ENCODE measurements at regions not wholly inside any gene's neighbourhood (a gene's known extent, or its start where the extent isn't known, plus 50 kb on each side); places are given as distances from the start of the nearest gene placed in this dataset.

- no peak overlapping the region for H3K4me3 ChIP-seq (ENCODE audit: severe bottlenecking)
- TF ChIP-seq CTCF (IDR thresholded peaks at IDR 0.05; ENCODE audit: poor library complexity, severe bottlenecking): no peak
- no peak for DNase-seq (ENCODE audit: low spot score)
- ATAC-seq (ENCODE audit: low read depth): no peak
- H3K4me1 ChIP-seq (ENCODE audit: insufficient read depth, poor library complexity, severe bottlenecking): no peaks in the 10 kb centered on the region
- H3K36me3 ChIP-seq (ENCODE audit: low read depth): no peaks in the 10 kb centered on the region
- H3K27ac ChIP-seq (ENCODE audit: poor library complexity, severe bottlenecking): no peak overlapping the region
- no peaks in the 10 kb centered on the region for H3K27me3 ChIP-seq (ENCODE audit: insufficient read depth, poor library complexity, severe bottlenecking)
- H3K9me3 ChIP-seq (ENCODE audit: severe bottlenecking): no peaks in the 10 kb centered on the region
These were observed 59.2 kb upstream of the TANC2 start for GRCh38 chr17:62906881-62907280.

- no peak for ATAC-seq (ENCODE audit: low read depth)
- no peak overlapping the region for H3K4me3 ChIP-seq (ENCODE audit: severe bottlenecking)
- no peaks in the 10 kb centered on the region for H3K9me3 ChIP-seq (ENCODE audit: severe bottlenecking)
- TF ChIP-seq CTCF (IDR thresholded peaks at IDR 0.05; ENCODE audit: poor library complexity, severe bottlenecking): no peak
- no peaks in the 10 kb centered on the region for H3K27me3 ChIP-seq (ENCODE audit: insufficient read depth, poor library complexity, severe bottlenecking)
- H3K36me3 ChIP-seq (ENCODE audit: low read depth): no peaks in the 10 kb centered on the region
- no peak for DNase-seq (ENCODE audit: low spot score)
- no peak overlapping the region for H3K27ac ChIP-seq (ENCODE audit: poor library complexity, severe bottlenecking)
- H3K4me1 ChIP-seq (ENCODE audit: insufficient read depth, poor library complexity, severe bottlenecking): no peaks in the 10 kb centered on the region
These were observed 60.8 kb upstream of the TANC2 start for GRCh38 chr17:62905233-62905632.

GRCh38 chr17:62902531-62903220, 63.4 kb upstream of the TANC2 start:
- DNase-seq (ENCODE audit: low spot score): no peak
- H3K36me3 ChIP-seq (ENCODE audit: low read depth): no peaks in the 10 kb centered on the region

GRCh38 chr17:62901544-62901943, 64.5 kb upstream of the TANC2 start:
- H3K27ac ChIP-seq (ENCODE audit: poor library complexity, severe bottlenecking): no peak overlapping the region
- H3K27me3 ChIP-seq (ENCODE audit: insufficient read depth, poor library complexity, severe bottlenecking): no peaks in the 10 kb centered on the region
- DNase-seq (ENCODE audit: low spot score) (no peak), ATAC-seq (ENCODE audit: low read depth) (no peak)
- H3K4me3 ChIP-seq (ENCODE audit: severe bottlenecking): no peak overlapping the region
- TF ChIP-seq CTCF (IDR thresholded peaks at IDR 0.05; ENCODE audit: poor library complexity, severe bottlenecking): no peak
- H3K9me3 ChIP-seq (ENCODE audit: severe bottlenecking): no peaks in the 10 kb centered on the region
- H3K36me3 ChIP-seq (ENCODE audit: low read depth): no peaks in the 10 kb centered on the region
- H3K4me1 ChIP-seq (ENCODE audit: insufficient read depth, poor library complexity, severe bottlenecking): peaks cover 6% of the 10 kb centered on the region

More at GRCh38 chr17:62902531-62903220, 63.4 kb upstream of the TANC2 start:
- Histone ChIP-seq H3K9me3 (ENCODE audit: severe bottlenecking) (no peaks in the 10 kb centered on the region), H3K27me3 (ENCODE audit: insufficient read depth, poor library complexity, severe bottlenecking) (no peaks in the 10 kb centered on the region), H3K4me1 (ENCODE audit: insufficient read depth, poor library complexity, severe bottlenecking) (peaks cover 3% of the 10 kb centered on the region), H3K4me3 (ENCODE audit: severe bottlenecking) (no peak overlapping the region), H3K27ac (ENCODE audit: poor library complexity, severe bottlenecking) (no peak overlapping the region)
- no peak for ATAC-seq (ENCODE audit: low read depth)
- no peak for TF ChIP-seq CTCF (IDR thresholded peaks at IDR 0.05; ENCODE audit: poor library complexity, severe bottlenecking)

- no peak for TF ChIP-seq CTCF (IDR thresholded peaks at IDR 0.05; ENCODE audit: poor library complexity, severe bottlenecking)
- H3K9me3 ChIP-seq (ENCODE audit: severe bottlenecking): no peaks in the 10 kb centered on the region
- DNase-seq (ENCODE audit: low spot score) (no peak), ATAC-seq (ENCODE audit: low read depth) (no peak)
- H3K36me3 ChIP-seq (ENCODE audit: low read depth): no peaks in the 10 kb centered on the region
- no peaks in the 10 kb centered on the region for H3K27me3 ChIP-seq (ENCODE audit: insufficient read depth, poor library complexity, severe bottlenecking)
- H3K4me3 ChIP-seq (ENCODE audit: severe bottlenecking): no peak overlapping the region
- no peak overlapping the region for H3K27ac ChIP-seq (ENCODE audit: poor library complexity, severe bottlenecking)
- peaks cover 6% of the 10 kb centered on the region for H3K4me1 ChIP-seq (ENCODE audit: insufficient read depth, poor library complexity, severe bottlenecking)
These were observed 65.9 kb upstream of the TANC2 start for GRCh38 chr17:62900096-62900495.
